Mammary epithelial cell (primary cell): ENCODE measurements at regions not wholly inside any gene's neighbourhood (a gene's known extent, or its start where the extent isn't known, plus 50 kb on each side); places are given as distances from the start of the nearest gene placed in this dataset.

ENCODE experiments used
- EZH2 ChIP-seq: IDR thresholded peaks from 2 replicates; pipeline ENCODE4 v1.6.1; 2012; ENCODE audit warnings: low read length, inconsistent platforms, borderline replicate concordance
- TF ChIP-seq, protein P1 (sequence below), 2 donors: IDR thresholded peaks in 1 of 2; conservative IDR thresholded peaks in 1 of 2; 2 replicates each; pipeline ENCODE4 v1.5.1; 2011 to 2012; ENCODE audit warnings: inconsistent platforms in 2 of 2, low read length in 2 of 2, mild to moderate bottlenecking in 2 of 2, control low read depth in 1 of 2, low read depth in 1 of 2; ENCODE audit not compliant: insufficient read depth in 1 of 2; ENCODE audit errors: extremely low read depth in 1 of 2

DNA sequence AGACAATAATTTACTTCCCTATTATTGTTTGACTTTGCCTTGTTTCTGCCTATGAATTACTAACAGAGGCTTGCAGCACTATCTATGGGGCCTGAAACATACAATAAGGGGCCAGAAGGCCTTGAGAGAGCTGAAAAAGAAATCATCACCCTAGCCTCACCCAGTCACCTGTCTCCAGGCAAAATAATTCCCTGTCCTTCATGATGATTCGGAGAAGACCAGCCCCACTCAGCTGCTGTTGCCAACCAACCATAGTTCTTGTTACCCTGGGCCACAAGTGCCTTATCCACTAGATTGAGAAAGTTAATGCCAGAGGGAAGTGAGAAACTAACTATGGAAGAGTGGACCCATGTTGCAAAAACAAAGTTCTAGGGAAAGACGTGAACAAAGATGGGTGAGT, 97.1 kb downstream of the ARF6 start:
- TF ChIP-seq, protein P1, sequence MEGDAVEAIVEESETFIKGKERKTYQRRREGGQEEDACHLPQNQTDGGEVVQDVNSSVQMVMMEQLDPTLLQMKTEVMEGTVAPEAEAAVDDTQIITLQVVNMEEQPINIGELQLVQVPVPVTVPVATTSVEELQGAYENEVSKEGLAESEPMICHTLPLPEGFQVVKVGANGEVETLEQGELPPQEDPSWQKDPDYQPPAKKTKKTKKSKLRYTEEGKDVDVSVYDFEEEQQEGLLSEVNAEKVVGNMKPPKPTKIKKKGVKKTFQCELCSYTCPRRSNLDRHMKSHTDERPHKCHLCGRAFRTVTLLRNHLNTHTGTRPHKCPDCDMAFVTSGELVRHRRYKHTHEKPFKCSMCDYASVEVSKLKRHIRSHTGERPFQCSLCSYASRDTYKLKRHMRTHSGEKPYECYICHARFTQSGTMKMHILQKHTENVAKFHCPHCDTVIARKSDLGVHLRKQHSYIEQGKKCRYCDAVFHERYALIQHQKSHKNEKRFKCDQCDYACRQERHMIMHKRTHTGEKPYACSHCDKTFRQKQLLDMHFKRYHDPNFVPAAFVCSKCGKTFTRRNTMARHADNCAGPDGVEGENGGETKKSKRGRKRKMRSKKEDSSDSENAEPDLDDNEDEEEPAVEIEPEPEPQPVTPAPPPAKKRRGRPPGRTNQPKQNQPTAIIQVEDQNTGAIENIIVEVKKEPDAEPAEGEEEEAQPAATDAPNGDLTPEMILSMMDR (conservative IDR thresholded peaks at IDR 0.05 in 1 of 2, IDR thresholded peaks at IDR 0.05 in 1 of 2; ENCODE audit: extremely low read depth in 1 of 2, insufficient read depth in 1 of 2, low read depth in 1 of 2, low read length in 2 of 2): no peak
- TF ChIP-seq EZH2: no peak
